ENCODE measurements at regions not wholly inside any gene's neighbourhood (a gene's known extent, or its start where the extent isn't known, plus 50 kb on each side); places are given as distances from the start of the nearest gene placed in this dataset.
"Not testable (repeated sequence)": the region's sequence is repeated elsewhere in the genome, so short reads cannot be mapped to it uniquely, and the experiment has no call there.

- Mint-ChIP-seq H3K27me3 (no peaks in the 10 kb centered on the region), H3K36me3 (no peaks in the 10 kb centered on the region), H3K27ac (no peak overlapping the region), H3K4me3 (no peak overlapping the region), H3K4me1 (no peaks in the 10 kb centered on the region), H3K9me3 (ENCODE audit: low read depth) (peaks cover 29% of the 10 kb centered on the region)
- DNase-seq, result no peak
- no peak for ATAC-seq
- CTCF ChIA-PET, result no interaction called here
Observed at GRCh38 chr9:12276505-12276904, 416.7 kb upstream of the TYRP1 start.

GRCh38 chr9:12289711-12290110, 403.5 kb upstream of the TYRP1 start:
- Mint-ChIP-seq H3K4me3 (no peak overlapping the region), H3K36me3 (no peaks in the 10 kb centered on the region), H3K27me3 (no peaks in the 10 kb centered on the region), H3K9me3 (ENCODE audit: low read depth) (peaks cover 9% of the 10 kb centered on the region), H3K27ac (no peak overlapping the region), H3K4me1 (no peaks in the 10 kb centered on the region)
- DNase-seq (no peak), ATAC-seq (no peak)
- CTCF ChIA-PET, result no interaction called here

- ATAC-seq, result no peak
- CTCF ChIA-PET, result no interaction called here
- no peaks in the 10 kb centered on the region for H3K36me3 Mint-ChIP-seq
- no peaks in the 10 kb centered on the region for H3K27me3 Mint-ChIP-seq
- no peak for DNase-seq
- H3K4me3 Mint-ChIP-seq, result no peak overlapping the region
- peaks cover 9% of the 10 kb centered on the region for H3K9me3 Mint-ChIP-seq (ENCODE audit: low read depth)
- no peak overlapping the region for H3K27ac Mint-ChIP-seq
- no peaks in the 10 kb centered on the region for H3K4me1 Mint-ChIP-seq
Observed at GRCh38 chr9:12290166-12290869, 402.9 kb upstream of the TYRP1 start.

- DNase-seq (no peak), ATAC-seq (no peak)
- Mint-ChIP-seq H3K36me3 (no peaks in the 10 kb centered on the region), H3K27ac (no peak overlapping the region), H3K4me1 (no peaks in the 10 kb centered on the region), H3K4me3 (no peak overlapping the region), H3K27me3 (no peaks in the 10 kb centered on the region), H3K9me3 (ENCODE audit: low read depth) (peaks cover 10% of the 10 kb centered on the region)
- CTCF ChIA-PET, result no interaction called here
Observed at GRCh38 chr9:12305211-12305610, 388.0 kb upstream of the TYRP1 start.

- no peaks in the 10 kb centered on the region for H3K27me3 Mint-ChIP-seq
- CTCF ChIA-PET, result no interaction called here
- H3K9me3 Mint-ChIP-seq (ENCODE audit: low read depth), result peaks cover 19% of the 10 kb centered on the region
- no peak overlapping the region for H3K4me3 Mint-ChIP-seq
- ATAC-seq (no peak), DNase-seq (no peak)
- no peak overlapping the region for H3K27ac Mint-ChIP-seq
- no peaks in the 10 kb centered on the region for H3K4me1 Mint-ChIP-seq
- no peaks in the 10 kb centered on the region for H3K36me3 Mint-ChIP-seq
Observed at GRCh38 chr9:12314589-12314988, 378.6 kb upstream of the TYRP1 start.

GRCh38 chr9:12318732-12319685, 374.2 kb upstream of the TYRP1 start:
- no peaks in the 10 kb centered on the region for H3K36me3 Mint-ChIP-seq
- H3K27me3 Mint-ChIP-seq, result no peaks in the 10 kb centered on the region
- ATAC-seq (no peak), DNase-seq (no peak)
- H3K9me3 Mint-ChIP-seq (ENCODE audit: low read depth), result peaks cover 13% of the 10 kb centered on the region
- no peak overlapping the region for H3K4me3 Mint-ChIP-seq
- H3K4me1 Mint-ChIP-seq, result no peaks in the 10 kb centered on the region
- H3K27ac Mint-ChIP-seq, result no peak overlapping the region
- CTCF ChIA-PET, result no interaction called here

- peaks cover 8% of the 10 kb centered on the region for H3K9me3 Mint-ChIP-seq (ENCODE audit: low read depth)
- no peaks in the 10 kb centered on the region for H3K36me3 Mint-ChIP-seq
- no peak for DNase-seq
- ATAC-seq, result no peak
- CTCF ChIA-PET, result interaction anchor here (0.5 kb wide), 1 partner anchor 1177 kb away, joined by 3 read pairs; no protein-coding TSS in a partner anchor
- H3K27ac Mint-ChIP-seq, result no peak overlapping the region
- H3K4me3 Mint-ChIP-seq, result no peak overlapping the region
- H3K4me1 Mint-ChIP-seq, result no peaks in the 10 kb centered on the region
- no peaks in the 10 kb centered on the region for H3K27me3 Mint-ChIP-seq
Observed at GRCh38 chr9:12329623-12329985, 363.6 kb upstream of the TYRP1 start.

GRCh38 chr9:12333966-12334365, 359.2 kb upstream of the TYRP1 start:
- DNase-seq; H3K9me3 Mint-ChIP-seq (ENCODE audit: low read depth); H3K27me3 Mint-ChIP-seq; ATAC-seq; H3K36me3 Mint-ChIP-seq; H3K4me1 Mint-ChIP-seq; H3K27ac Mint-ChIP-seq; H3K4me3 Mint-ChIP-seq; CTCF ChIA-PET: not testable (repeated sequence)

GRCh38 chr9:12350775-12351174, 342.4 kb upstream of the TYRP1 start:
- Mint-ChIP-seq H3K9me3 (ENCODE audit: low read depth) (peaks cover 9% of the 10 kb centered on the region), H3K4me3 (no peak overlapping the region)

GRCh38 chr9:12351293-12352044, 341.7 kb upstream of the TYRP1 start:
- Mint-ChIP-seq H3K36me3 (no peaks in the 10 kb centered on the region), H3K4me3 (no peak overlapping the region), H3K4me1 (no peaks in the 10 kb centered on the region), H3K9me3 (ENCODE audit: low read depth) (peaks cover 9% of the 10 kb centered on the region), H3K27ac (no peak overlapping the region), H3K27me3 (no peaks in the 10 kb centered on the region)
- no peak for ATAC-seq
- CTCF ChIA-PET, result no interaction called here
- DNase-seq, result no peak

More at GRCh38 chr9:12350775-12351174, 342.4 kb upstream of the TYRP1 start:
- no peak overlapping the region for H3K27ac Mint-ChIP-seq
- CTCF ChIA-PET, result no interaction called here
- no peaks in the 10 kb centered on the region for H3K4me1 Mint-ChIP-seq
- DNase-seq (no peak), ATAC-seq (no peak)
- no peaks in the 10 kb centered on the region for H3K27me3 Mint-ChIP-seq
- no peaks in the 10 kb centered on the region for H3K36me3 Mint-ChIP-seq

GRCh38 chr9:12352045-12352315, 341.2 kb upstream of the TYRP1 start:
- peaks cover 10% of the 10 kb centered on the region for H3K9me3 Mint-ChIP-seq (ENCODE audit: low read depth)
- DNase-seq (no peak), ATAC-seq (no peak)
- no peaks in the 10 kb centered on the region for H3K36me3 Mint-ChIP-seq
- H3K4me1 Mint-ChIP-seq, result no peaks in the 10 kb centered on the region
- no peaks in the 10 kb centered on the region for H3K27me3 Mint-ChIP-seq
- H3K27ac Mint-ChIP-seq, result no peak overlapping the region
- H3K4me3 Mint-ChIP-seq, result no peak overlapping the region
- CTCF ChIA-PET, result no interaction called here

GRCh38 chr9:12363439-12363838, 329.7 kb upstream of the TYRP1 start:
- Mint-ChIP-seq H3K27me3 (no peaks in the 10 kb centered on the region), H3K4me3 (no peak overlapping the region), H3K27ac (no peak overlapping the region), H3K36me3 (no peaks in the 10 kb centered on the region), H3K9me3 (ENCODE audit: low read depth) (peaks cover 11% of the 10 kb centered on the region), H3K4me1 (no peaks in the 10 kb centered on the region)
- ATAC-seq (no peak), DNase-seq (no peak)
- CTCF ChIA-PET, result no interaction called here

GRCh38 chr9:12368569-12368968, 324.6 kb upstream of the TYRP1 start:
- Mint-ChIP-seq H3K4me3 (no peak overlapping the region), H3K27me3 (no peaks in the 10 kb centered on the region), H3K36me3 (no peaks in the 10 kb centered on the region), H3K4me1 (no peaks in the 10 kb centered on the region), H3K9me3 (ENCODE audit: low read depth) (peaks cover 15% of the 10 kb centered on the region), H3K27ac (no peak overlapping the region)
- CTCF ChIA-PET, result no interaction called here
- no peak for ATAC-seq
- DNase-seq, result no peak

All from activated CD8-positive, alpha-beta memory T cell treated with anti-CD3 and anti-CD28 coated beads, Interleukin-2, amount 10 ng/mL, durations not matched to agents 7 days and 5 days (primary cell).